Tibial nerve (tissue), 4 donors: ENCODE measurements at regions not wholly inside any gene's neighbourhood (a gene's known extent, or its start where the extent isn't known, plus 50 kb on each side); places are given as distances from the start of the nearest gene placed in this dataset.

Source experiments
- CTCF ChIP-seq, 5 experiments: fragments of 200-600 bp in 3 of 5; fragments of 450-650 bp in 2 of 5; sonication (generic) in 3 of 5; IDR thresholded peaks; one replicate each; pipeline ENCODE4 v1.5.1; 2016 to 2019; ENCODE audit warnings: antibody characterized with exemption in 5 of 5, mild to moderate bottlenecking in 3 of 5, moderate library complexity in 2 of 5
- EP300 ChIP-seq, 2 donors: sonication (generic); formaldehyde crosslinking; IDR thresholded peaks; one replicate each; pipeline ENCODE4 v1.6.1; 2017; ENCODE audit warnings: antibody characterized with exemption in 2 of 2, mild to moderate bottlenecking in 1 of 2
- POLR2A ChIP-seq, 2 donors: fragments of 450-650 bp; IDR thresholded peaks; one replicate each; pipeline ENCODE4 v1.6.1; 2017; ENCODE audit warnings: antibody characterized with exemption in 2 of 2, mild to moderate bottlenecking in 2 of 2, moderate library complexity in 2 of 2

GRCh38 chr10:90579602-90580242 is 278.1 kb downstream of the HTR7 start:
- no peak for TF ChIP-seq POLR2A (IDR thresholded peaks at IDR 0.05)
- no peak for TF ChIP-seq CTCF (IDR thresholded peaks at IDR 0.05)
- TF ChIP-seq EP300 (IDR thresholded peaks at IDR 0.05), result no peak
